K562 (cell line): ENCODE measurements at regions not wholly inside any gene's neighbourhood (a gene's known extent, or its start where the extent isn't known, plus 50 kb on each side); places are given as distances from the start of the nearest gene placed in this dataset.

Source experiments
- ATAC-seq: fragments of 200-7000 bp; cut with Tn5 transposase; 3 replicates; pipeline ENCODE4 v1.9.1; 2020; ENCODE audit warnings: moderate library complexity
- BruUV-seq: library from RNA; stranded (reverse); fragments of 400-500 nt; replicated peaks from 2 replicates; lab custom pipeline; 2021; lab: Mats Ljungman, UMichigan
- CTCF ChIA-PET: fragments of 300-600 bp; formaldehyde crosslinking; extraction: SDS; loops from one replicate; lab custom pipeline; 2021; ENCODE audit warnings: low intra/inter-chr PET ratio; lab: Yijun Ruan, JAX
- POLR2A ChIA-PET: fragments of 300-600, 350-650 bp; sonication (Branson Sonifier 250); formaldehyde crosslinking; extraction: SDS; loops from one replicate; lab custom pipeline; 2021; ENCODE audit warnings: antibody characterized with exemption, inconsistent platforms; lab: Yijun Ruan, JAX
- DNase-seq, 4 experiments: peaks; one replicate each; pipeline versions ENCODE4 v3.0.0 to v3.0.0-alpha.2; 2011 to 2018; ENCODE audit warnings: low spot score in 3 of 4, mixed read lengths in 3 of 4; ENCODE audit errors: extremely low read depth in 1 of 4
- FAIRE-seq: peaks from 2 replicates; lab custom pipeline; 2011; peaks lifted over from hg19 to GRCh38; lab: Jason Lieb, UNC
- H2AFZ ChIP-seq: 2 replicates; pipeline ENCODE4 v1.6.0; 2011; ENCODE audit warnings: low read depth, low read length, control low read depth, inconsistent platforms
- H3K27ac ChIP-seq: fragments of 200-600 bp; 3 replicates; pipeline ENCODE4 v1.8.0; 2011; ENCODE audit warnings: low read depth, mild to moderate bottlenecking, control low read depth, inconsistent platforms, low read length, moderate library complexity, mixed read lengths; ENCODE audit errors: extremely low read depth
- H3K27me3 ChIP-seq, 2 experiments: fragments of 300-600 bp in 1 of 2; 2 replicates in 1 of 2; 3 replicates in 1 of 2; pipeline versions ENCODE4 v1.6.0 to v1.8.0; 2011; ENCODE audit warnings: inconsistent platforms in 2 of 2, low read length in 2 of 2, mild to moderate bottlenecking in 1 of 2, mixed read lengths in 1 of 2, moderate library complexity in 1 of 2; ENCODE audit not compliant: control insufficient read depth in 2 of 2, insufficient read depth in 2 of 2
- H3K36me3 ChIP-seq: fragments of 300-600 bp; 3 replicates; pipeline ENCODE4 v1.8.0; 2011; ENCODE audit warnings: mild to moderate bottlenecking, low read length, inconsistent platforms; ENCODE audit not compliant: control insufficient read depth, insufficient read depth
- H3K4me1 ChIP-seq, 2 experiments: fragments of 200-600 bp in 1 of 2; replicated peaks in 1 of 2; 2 replicates in 1 of 2; 3 replicates in 1 of 2; pipeline versions ENCODE4 v1.5.1 to v1.8.0; 2011; ENCODE audit warnings: inconsistent platforms in 2 of 2, low read length in 2 of 2, mild to moderate bottlenecking in 1 of 2, mixed read lengths in 1 of 2, moderate library complexity in 1 of 2; ENCODE audit not compliant: control insufficient read depth in 2 of 2, insufficient read depth in 2 of 2
- H3K4me2 ChIP-seq: 2 replicates; pipeline ENCODE4 v1.6.1; 2011; ENCODE audit warnings: low read length, control low read depth, inconsistent platforms, mixed read lengths; ENCODE audit not compliant: insufficient read depth
- H3K4me3 ChIP-seq: fragments of 200-600 bp; sonication (generic), shearing (Covaris generic); 2 replicates; pipeline ENCODE4 v1.5.1; 2016; ENCODE audit warnings: control low read depth, inconsistent platforms
- H3K79me2 ChIP-seq: fragments of 200-600 bp; 3 replicates; pipeline ENCODE4 v1.8.0; 2011; ENCODE audit warnings: low read length, inconsistent platforms; ENCODE audit not compliant: control insufficient read depth, insufficient read depth
- H3K9ac ChIP-seq, 2 experiments: 2 replicates each; pipeline versions ENCODE4 v1.6.0 to v1.6.1; 2011; ENCODE audit warnings: low read depth in 2 of 2, low read length in 2 of 2, control low read depth in 1 of 2, inconsistent platforms in 1 of 2, mild to moderate bottlenecking in 1 of 2, mixed read lengths in 1 of 2; ENCODE audit not compliant: insufficient read depth in 1 of 2
- H3K9me1 ChIP-seq: one replicate; pipeline ENCODE4 v1.6.0; 2011; ENCODE audit warnings: inconsistent platforms, mild to moderate bottlenecking, low read length, moderate library complexity; ENCODE audit not compliant: control insufficient read depth, insufficient read depth
- H3K9me3 ChIP-seq: replicated peaks from 2 replicates; pipeline ENCODE4 v1.5.1; 2011; ENCODE audit warnings: low read depth, low read length, inconsistent platforms; ENCODE audit not compliant: control insufficient read depth, insufficient read depth
- H4K20me1 ChIP-seq: replicated peaks from 2 replicates; pipeline ENCODE4 v1.6.1; 2011; ENCODE audit warnings: low read length, inconsistent platforms, mixed read lengths; ENCODE audit not compliant: control insufficient read depth, insufficient read depth
- CBFA2T3 ChIP-seq: fragments of 450-650 bp; IDR thresholded peaks from 2 replicates; pipeline ENCODE4 v1.6.1; 2017
- HOXB6 ChIP-seq: fragments of 250-450 bp; sonication (Bioruptor Pico); IDR thresholded peaks from 2 replicates; pipeline ENCODE4 v1.5.1; 2022; ENCODE audit warnings: mild to moderate bottlenecking, borderline replicate concordance
- HSF4 ChIP-seq: fragments of 250-450 bp; sonication (Bioruptor Pico); IDR thresholded peaks from 2 replicates; pipeline ENCODE4 v2.1.2; 2022; ENCODE audit warnings: mild to moderate bottlenecking, moderate library complexity, borderline replicate concordance
- POLR2G ChIP-seq: fragments of 200-400 bp; formaldehyde crosslinking; IDR thresholded peaks from 2 replicates; pipeline ENCODE4 v1.6.1; 2017; ENCODE audit warnings: low read depth, mild to moderate bottlenecking, antibody characterized with exemption, low read length, moderate library complexity
- RB1 ChIP-seq: fragments of 450-650 bp; IDR thresholded peaks from 2 replicates; pipeline ENCODE4 v1.6.1; 2017; ENCODE audit warnings: low read depth, mild to moderate bottlenecking
- TBL1XR1 ChIP-seq, 2 experiments: IDR thresholded peaks; 2 replicates each; pipeline ENCODE4 v1.6.1; 2012; ENCODE audit warnings: improper control_type of control experiment in 2 of 2, low read length in 2 of 2, mild to moderate bottlenecking in 1 of 2
- TRIM25 ChIP-seq: fragments of 450-650 bp; IDR thresholded peaks from 2 replicates; pipeline ENCODE4 v1.7.0; 2016; ENCODE audit warnings: borderline replicate concordance
- ZKSCAN1 ChIP-seq: fragments of 150-350 bp; IDR thresholded peaks from 2 replicates; pipeline ENCODE4 v1.6.1; 2016; ENCODE audit warnings: low read depth, low read length
- ZNF184 ChIP-seq: sonication (generic); formaldehyde crosslinking; IDR thresholded peaks from 2 replicates; pipeline ENCODE4 v1.5.0; 2020; ENCODE audit warnings: missing genetic modification reagents
- ZNF282 ChIP-seq: sonication (generic); formaldehyde crosslinking; IDR thresholded peaks from 2 replicates; pipeline ENCODE4 v1.8.1; 2023; ENCODE audit warnings: missing genetic modification reagents
- ZNF668 ChIP-seq: fragments of 250-450 bp; sonication (Bioruptor Pico); IDR thresholded peaks from 2 replicates; pipeline ENCODE4 v1.8.0; 2022; ENCODE audit warnings: mild to moderate bottlenecking, inconsistent platforms
- ZNF780A ChIP-seq: fragments of 250-450 bp; sonication (Bioruptor Pico); IDR thresholded peaks from 2 replicates; pipeline ENCODE4 v1.5.0; 2021; ENCODE audit warnings: mild to moderate bottlenecking
- WGBS: fragments of 100-300 bp; shearing (Covaris generic); methylation state at CpG from one replicate; pipeline ENCODE4 v1.1.6; 2016; ENCODE audit warnings: low coverage, mixed read lengths; ENCODE audit not compliant: insufficient coverage; ENCODE audit errors: missing lambda C conversion rate; 5-methylcytosine and 5-hydroxymethylcytosine counted together
- in situ Hi-C: fragments of 300-500 bp; cut with MboI; formaldehyde crosslinking; loops from 4 replicates; pipeline ENCODE4 v1.15.0; 2018; ENCODE audit warnings: inconsistent platforms, mixed read lengths
- intact Hi-C: fragments of 100-400 bp; cut with micrococcal nuclease; formaldehyde crosslinking; loops from 2 replicates; pipeline ENCODE4 v1.14.2; 2022
- TF ChIP-seq, protein P1 (sequence below): fragments of 450-650 bp; formaldehyde crosslinking; IDR thresholded peaks from 2 replicates; pipeline ENCODE4 v1.4.0; 2022; ENCODE audit warnings: missing genetic modification characterization

DNA sequence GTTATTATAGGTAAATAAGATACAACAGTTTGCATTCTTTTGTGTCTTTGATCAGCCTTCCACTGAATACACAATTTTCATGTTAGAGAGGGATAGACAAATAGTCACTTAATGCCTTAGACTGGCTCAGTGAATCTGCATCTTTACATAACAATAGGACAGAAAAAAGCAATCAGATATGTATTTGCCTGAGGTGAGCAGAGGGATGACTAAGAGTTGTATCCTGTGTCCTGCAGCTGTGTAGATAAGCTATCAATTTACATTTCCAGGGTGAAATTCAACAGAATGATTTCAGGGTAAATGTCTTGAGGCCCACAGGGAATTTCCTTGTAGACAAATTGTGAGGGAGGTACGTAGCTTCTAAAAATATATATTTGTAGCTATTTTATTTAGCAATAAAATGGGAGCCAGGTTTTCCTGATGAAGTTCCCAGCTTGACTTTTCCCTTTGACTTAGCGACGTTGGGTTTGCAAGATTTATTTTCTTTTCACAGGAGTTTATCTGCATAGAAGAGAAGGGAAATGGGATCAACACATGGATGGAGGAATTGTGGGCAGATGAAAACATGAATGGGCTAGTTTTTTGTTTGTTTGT, 586.1 kb upstream of the CDH6 start:
- TF ChIP-seq CBFA2T3 = peak; percentile 23; the same call in 1 of the 2 replicates
- no peak for TF ChIP-seq ZNF282 (CRISPR knock-in tag)
- ChIA-PET CTCF (no interaction called here), POLR2A (no interaction called here)
- Histone ChIP-seq H3K4me3 (no peak overlapping the region), H3K4me1 (no peaks in the 10 kb centered on the region), H3K36me3 (no peaks in the 10 kb centered on the region), H3K4me2 (no peak overlapping the region), H3K79me2 (no peaks in the 10 kb centered on the region), H3K27me3 (no peaks in the 10 kb centered on the region), H3K9ac (no peak overlapping the region), H2AFZ (no peak overlapping the region), H3K27ac (no peak overlapping the region), H3K9me3 (no peaks in the 10 kb centered on the region; the same call in 1 of the 2 replicates), H4K20me1 (no peaks in the 10 kb centered on the region), H3K9me1 (no peaks in the 10 kb centered on the region)
- 0% methylated on average over 3 of the region's 3 CpGs for WGBS
- ATAC-seq = no peak
- intact Hi-C loops = no loop called here
- no peak for FAIRE-seq
- in situ Hi-C loops = no loop called here
- BruUV-seq = no TSS peak
- no peak for DNase-seq

DNA sequence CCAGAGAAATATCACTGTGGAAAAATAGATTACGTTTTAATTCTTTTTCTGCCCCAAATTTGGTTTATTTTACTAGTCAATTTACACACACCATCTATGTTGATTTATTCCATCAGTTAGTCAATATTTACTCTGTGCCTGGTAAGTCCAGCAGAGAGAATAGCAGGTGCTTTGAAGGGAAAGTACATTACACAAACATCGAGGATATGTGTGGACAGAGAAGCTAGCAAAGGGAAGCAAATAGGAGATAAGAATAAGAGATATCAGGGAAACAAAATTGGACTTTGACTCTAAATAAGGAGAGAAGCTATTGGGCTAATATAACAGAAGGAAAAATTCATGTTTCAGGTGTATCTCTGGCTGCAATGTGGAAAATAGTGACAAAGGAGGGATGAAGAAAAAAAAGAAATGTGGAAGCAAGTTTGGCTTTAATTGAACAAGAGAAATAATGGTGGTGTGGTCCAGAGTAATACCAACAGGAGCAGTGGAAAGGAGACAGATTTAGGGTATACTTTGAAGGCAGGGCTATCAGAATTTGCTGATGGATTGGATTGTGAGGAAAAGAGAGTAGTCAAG, 587.7 kb upstream of the CDH6 start:
- no TSS peak for BruUV-seq
- in situ Hi-C loops = no loop called here
- no peaks in the 10 kb centered on the region; the same call in 1 of the 2 replicates for H3K9me3 ChIP-seq
- TF ChIP-seq ZNF668 (no peak), TBL1XR1 (IDR thresholded peaks at IDR 0.05; ENCODE audit: low read length in 2 of 2) (no peak), ZKSCAN1 (no peak), TRIM25 (no peak), HSF4 (CRISPR knock-in tag) (no peak), ZNF780A (CRISPR knock-in tag) (no peak), ZNF184 (no peak), RB1 (no peak), POLR2G (no peak), HOXB6 (CRISPR knock-in tag) (no peak)
- TF ChIP-seq, protein P1, sequence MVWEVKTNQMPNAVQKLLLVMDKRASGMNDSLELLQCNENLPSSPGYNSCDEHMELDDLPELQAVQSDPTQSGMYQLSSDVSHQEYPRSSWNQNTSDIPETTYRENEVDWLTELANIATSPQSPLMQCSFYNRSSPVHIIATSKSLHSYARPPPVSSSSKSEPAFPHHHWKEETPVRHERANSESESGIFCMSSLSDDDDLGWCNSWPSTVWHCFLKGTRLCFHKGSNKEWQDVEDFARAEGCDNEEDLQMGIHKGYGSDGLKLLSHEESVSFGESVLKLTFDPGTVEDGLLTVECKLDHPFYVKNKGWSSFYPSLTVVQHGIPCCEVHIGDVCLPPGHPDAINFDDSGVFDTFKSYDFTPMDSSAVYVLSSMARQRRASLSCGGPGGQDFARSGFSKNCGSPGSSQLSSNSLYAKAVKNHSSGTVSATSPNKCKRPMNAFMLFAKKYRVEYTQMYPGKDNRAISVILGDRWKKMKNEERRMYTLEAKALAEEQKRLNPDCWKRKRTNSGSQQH (CRISPR knock-in tag) = no peak

More for the DNA sequence above, 587.7 kb upstream of the CDH6 start:
- Histone ChIP-seq H3K9me1 (no peaks in the 10 kb centered on the region), H3K4me2 (no peak overlapping the region), H3K9ac (no peak overlapping the region), H3K36me3 (no peaks in the 10 kb centered on the region), H3K4me1 (no peaks in the 10 kb centered on the region), H3K27ac (no peak overlapping the region), H4K20me1 (no peaks in the 10 kb centered on the region), H3K79me2 (no peaks in the 10 kb centered on the region), H2AFZ (no peak overlapping the region), H3K4me3 (no peak overlapping the region), H3K27me3 (no peaks in the 10 kb centered on the region)
- ATAC-seq = no peak
- FAIRE-seq = no peak
- CTCF ChIA-PET = no interaction called here
- intact Hi-C loops = no loop called here
- DNase-seq = no peak
- POLR2A ChIA-PET = no interaction called here
- 0% methylated on average over 2 of the region's 2 CpGs for WGBS
